ENCODE measurements at regions not wholly inside any gene's neighbourhood (a gene's known extent, or its start where the extent isn't known, plus 50 kb on each side); places are given as distances from the start of the nearest gene placed in this dataset.

GRCh38 chr4:53647547-53647946 is 56.3 kb upstream of the LNX1 start:
- TF ChIP-seq EP300 (IDR thresholded peaks at IDR 0.05): no peak
- TF ChIP-seq CTCF (IDR thresholded peaks at IDR 0.05): no peak
- no peak for TF ChIP-seq POLR2A (IDR thresholded peaks at IDR 0.05)

Measured in tibial nerve (tissue), 4 donors.